Left renal pelvis (tissue), 4 donors: ENCODE measurements at regions not wholly inside any gene's neighbourhood (a gene's known extent, or its start where the extent isn't known, plus 50 kb on each side); places are given as distances from the start of the nearest gene placed in this dataset.
"Not testable (repeated sequence)": the region's sequence is repeated elsewhere in the genome, so short reads cannot be mapped to it uniquely, and the experiment has no call there.

ENCODE experiments used
- DNase-seq, 4 donors: peaks; one replicate each; pipeline ENCODE4 v3.0.0-alpha.2; 2013; ENCODE audit warnings: low read depth in 4 of 4, low spot score in 3 of 4

DNA sequence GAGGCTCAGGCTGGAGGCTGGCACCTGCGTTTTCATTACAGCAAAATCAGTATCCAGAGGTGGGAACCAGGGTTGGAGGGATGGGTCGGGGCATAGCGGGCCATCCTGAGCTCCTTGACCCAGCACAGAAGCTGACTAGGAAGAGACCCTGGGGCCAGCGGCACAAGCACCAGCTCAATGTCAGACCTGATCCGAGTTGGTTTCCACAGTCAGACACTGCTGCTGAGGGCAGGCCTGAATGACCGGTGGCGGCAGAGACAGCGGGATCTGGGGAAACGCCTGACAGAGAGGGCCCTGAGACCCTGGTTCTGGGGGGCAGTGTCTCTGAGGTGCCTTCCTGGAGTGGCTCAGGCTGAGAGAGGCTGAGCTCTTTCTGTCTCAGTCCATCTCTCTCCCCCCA, 162.0 kb upstream of the C1orf174 start:
- DNase-seq, result no peak

DNA sequence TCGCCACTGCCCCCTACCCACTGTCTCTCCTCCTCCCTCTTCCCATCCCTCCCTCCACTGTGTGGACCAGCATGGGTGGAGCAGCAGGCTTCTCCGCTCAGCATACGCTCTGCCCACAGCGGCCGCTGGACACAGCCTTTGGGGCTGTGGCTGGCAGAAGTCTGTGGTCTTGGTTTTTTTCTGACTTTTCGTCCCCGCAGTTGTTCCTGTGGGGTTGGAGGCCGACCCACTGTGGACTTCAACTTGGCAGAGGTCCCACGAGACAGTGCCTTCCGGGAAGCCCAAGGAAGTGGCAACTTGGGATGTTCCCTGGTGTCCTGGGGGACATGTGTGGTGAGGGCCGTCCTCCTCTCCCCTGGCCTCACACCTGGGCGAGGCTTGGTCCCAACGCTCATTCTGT, 162.5 kb upstream of the C1orf174 start:
- no peak for DNase-seq

DNA sequence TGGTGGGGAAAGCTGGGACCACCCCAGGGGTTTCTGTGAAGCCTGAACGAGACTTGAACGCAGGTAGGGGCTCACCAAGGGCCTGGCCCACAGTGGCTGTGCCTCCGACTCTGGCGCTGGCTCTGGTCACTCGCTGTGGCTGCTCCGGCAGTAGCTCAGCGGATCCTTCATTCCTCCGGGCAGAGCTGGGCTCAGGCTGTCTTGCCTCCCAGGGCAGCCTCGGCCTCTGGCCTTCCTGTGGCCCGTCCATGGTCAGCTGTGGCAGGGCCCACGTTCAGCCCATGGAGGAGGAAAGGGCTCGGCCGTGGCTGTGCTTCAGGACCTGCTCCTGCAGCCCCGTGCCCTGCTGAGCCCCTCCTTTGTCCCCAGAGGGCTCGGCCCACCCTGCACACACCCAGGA, 162.9 kb upstream of the C1orf174 start:
- DNase-seq, result no peak

DNA sequence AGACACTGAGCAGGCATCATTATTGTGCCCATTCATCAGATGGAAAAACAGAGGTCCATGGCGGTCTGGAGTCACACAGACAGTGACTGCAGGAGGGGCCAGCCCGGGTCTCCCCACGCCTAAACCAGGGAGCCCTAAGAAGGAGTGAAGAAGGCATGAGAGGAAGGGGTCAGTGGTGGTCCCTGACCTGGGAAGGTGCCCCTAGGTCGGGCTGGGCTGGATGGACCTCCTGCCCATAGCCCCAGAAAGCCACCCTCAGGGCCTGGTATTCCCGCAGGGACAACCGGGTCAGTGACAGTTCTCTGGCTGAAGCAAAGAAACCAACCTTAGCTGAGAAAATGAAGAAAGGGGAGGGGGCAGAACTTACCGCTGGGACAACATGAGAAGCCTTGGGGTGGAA, 163.4 kb upstream of the C1orf174 start:
- no peak for DNase-seq

DNA sequence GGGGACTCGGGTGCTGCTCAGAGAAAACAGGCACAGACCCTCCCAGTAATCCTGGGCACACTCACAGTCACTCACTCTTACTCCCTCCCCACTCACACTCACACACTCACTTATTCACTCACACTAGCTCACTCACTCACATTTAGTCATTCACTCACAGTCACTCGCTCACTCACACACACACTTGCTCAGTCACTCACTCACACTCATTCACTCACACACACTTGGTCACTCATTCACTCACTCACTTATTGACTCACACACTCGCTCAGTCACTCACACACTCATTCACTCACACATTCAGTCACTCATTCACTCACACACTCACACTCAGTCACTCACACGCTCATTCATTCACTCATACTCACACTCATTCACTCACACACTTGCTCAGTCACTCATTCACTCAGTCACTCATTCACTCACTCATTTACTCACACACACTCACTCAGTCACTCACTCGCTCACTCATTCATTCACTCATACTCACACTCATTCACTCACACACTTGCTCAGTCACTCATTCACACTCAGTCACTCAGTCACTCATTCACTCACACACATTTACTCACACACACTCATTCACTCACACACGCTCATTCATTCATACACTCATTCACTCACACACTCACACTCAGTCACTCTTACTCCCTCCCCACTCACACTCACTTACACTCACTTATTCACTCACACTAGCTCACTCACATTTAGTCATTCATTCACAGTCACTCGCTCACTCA, 164.2 kb upstream of the C1orf174 start:
- no peak for DNase-seq

DNA sequence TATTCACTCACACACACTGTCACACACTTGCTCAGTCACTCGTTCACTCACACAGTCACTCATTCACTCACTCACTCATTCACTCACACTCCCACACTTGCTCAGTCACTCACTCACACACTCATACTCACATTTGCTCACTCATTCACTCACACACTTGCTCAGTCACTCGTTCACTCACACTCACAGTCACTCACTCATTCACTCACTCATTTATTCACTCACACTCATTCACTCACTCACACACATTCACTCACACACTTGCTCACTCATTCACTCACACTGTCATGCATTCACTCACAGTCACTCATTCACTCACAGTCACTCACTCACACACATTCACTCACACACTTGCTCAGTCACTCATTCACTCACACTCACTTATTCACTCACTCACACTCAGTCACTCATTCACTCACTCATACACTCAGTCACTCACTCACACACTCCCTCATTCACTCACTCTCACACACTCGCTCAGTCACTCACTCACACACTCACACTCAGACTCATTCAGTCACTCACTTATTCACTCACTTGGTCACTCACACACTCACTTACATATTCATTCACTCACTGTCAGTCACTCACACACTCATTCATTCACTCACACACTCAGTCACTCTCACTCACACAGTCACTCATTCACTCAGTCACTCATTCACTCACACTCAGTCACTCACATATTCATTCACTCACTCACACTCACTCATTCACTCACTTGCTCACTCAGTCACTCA, 167.0 kb upstream of the C1orf174 start:
- DNase-seq, result no peak

DNA sequence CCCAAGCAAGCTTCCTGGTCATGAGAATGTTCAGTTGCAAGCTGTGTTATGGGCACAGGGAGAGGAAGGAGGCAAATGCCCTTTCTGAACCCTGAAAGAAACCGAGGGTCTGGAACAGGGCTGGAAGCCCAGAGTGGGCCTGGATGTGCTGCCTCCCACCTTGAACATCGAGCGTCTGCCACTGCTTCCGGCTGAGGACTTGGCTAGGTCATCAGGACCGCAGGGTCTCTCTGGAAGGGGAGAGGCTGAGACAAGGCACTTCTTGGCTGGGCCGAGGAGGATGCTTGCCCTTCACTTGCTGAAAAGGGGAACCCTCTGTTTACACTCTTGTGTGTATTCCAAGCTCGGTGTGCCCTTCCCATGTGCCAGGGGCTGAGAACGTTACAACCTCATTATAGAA, 168.0 kb upstream of the C1orf174 start:
- DNase-seq, result no peak

DNA sequence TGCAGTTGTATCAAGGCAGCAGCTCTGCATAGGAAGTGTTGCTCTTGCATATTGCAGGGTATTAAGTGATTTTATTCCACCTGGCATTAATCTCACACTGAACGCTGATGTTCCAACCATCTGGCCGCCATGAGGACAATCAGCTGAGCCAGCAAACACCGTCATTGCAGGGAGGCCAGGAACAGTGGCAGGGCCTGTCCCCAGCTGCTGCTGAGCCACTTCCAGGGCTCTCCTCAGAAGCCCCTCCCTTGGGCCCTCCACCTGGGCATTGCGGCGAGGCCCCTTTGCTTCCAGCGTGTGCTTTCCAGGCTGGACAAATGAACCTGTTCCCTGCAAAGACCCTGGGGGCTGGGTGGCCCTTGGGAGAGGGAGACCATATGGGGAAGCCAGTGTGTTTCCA, 171.6 kb upstream of the C1orf174 start:
- no peak for DNase-seq

DNA sequence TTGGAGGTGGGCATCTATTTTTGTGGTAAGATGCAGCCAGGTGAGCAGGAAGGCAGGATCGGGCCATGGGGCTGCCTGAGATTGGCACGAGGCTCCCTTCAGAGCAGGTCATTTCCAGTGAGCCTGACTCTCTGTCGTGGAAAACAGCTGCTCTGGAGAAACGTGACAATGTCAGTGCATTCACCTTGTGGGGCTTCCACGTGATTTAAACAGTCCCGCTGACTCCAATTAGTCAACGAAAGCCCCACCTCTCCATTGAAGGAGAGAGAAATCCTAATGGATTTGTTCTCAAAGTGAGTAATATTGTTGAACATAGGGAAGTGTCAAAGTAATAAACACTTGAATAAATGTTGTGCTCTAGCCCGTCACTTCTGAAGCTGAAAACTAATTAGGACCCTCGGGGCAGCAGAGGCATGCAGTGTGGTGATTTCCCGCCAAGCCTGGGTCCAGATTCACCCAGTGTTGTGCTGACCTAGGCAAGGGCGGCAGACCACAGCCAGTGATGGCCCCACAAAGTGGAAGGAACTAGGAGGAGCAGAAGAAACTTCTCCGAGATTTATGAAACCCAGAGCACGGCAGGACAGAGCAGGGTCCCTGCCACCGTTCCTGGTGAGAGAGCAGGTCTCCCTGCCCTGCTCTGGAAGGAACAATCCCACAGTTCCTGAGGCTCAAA, 172.5 kb upstream of the C1orf174 start:
- no peak for DNase-seq

DNA sequence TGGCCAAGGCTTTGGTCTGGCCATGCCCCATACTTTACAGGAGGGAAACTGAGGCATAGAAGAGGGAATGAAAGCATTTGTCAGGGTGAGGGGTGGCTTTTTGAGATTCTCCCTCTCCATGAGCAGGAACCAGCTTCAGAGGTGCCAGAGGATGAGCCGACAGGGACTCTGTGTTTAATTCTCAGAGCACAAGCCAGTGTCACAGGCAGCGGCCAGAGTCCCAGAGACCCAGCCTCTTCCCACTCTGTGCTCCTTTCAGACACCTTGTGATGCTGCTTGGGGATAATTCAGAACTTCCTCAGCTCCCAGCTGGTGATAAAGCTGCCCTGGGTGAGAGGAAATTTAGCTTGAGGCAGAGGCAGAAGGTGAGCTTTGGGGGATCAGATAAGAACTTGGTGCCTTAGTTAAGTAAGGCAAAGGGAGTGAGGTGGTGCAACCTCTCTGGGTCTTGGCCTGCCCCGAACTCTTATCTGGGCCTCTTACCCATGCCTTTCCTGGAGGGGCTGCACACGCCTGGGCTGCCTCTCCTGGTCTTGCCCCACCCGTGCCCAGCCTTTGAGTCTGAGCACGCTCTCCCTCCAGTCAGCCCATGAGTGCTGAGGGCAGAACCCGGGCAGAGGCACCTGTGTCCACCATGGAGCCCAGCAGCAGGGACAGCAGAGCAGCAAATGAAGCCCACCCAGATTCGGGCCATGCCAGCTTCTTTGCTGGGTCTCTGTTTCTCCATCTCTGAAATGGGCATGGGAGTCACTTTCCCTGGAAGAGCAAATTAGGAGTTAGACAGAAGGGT, 175.6 kb upstream of the C1orf174 start:
- no peak for DNase-seq

DNA sequence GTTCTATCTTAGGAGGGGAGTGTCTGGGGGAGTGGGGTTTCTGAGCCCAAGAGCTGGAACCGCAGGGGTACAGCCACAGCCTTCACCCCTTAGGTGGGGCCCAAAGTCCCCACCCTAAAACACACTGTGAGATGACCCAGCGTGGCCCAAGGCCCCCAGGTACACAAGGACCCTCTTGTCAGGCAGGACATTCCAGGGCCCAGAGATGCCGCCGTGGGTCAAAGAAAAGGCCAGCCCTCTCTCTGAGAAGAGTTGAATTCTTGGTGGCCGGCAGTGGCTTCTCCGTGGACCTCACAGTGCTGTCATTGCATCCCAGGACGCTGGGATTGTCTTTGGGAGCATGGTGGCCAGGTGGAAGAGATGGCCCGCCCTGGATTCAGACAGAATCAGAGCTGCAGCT, 176.3 kb upstream of the C1orf174 start:
- no peak for DNase-seq

DNA sequence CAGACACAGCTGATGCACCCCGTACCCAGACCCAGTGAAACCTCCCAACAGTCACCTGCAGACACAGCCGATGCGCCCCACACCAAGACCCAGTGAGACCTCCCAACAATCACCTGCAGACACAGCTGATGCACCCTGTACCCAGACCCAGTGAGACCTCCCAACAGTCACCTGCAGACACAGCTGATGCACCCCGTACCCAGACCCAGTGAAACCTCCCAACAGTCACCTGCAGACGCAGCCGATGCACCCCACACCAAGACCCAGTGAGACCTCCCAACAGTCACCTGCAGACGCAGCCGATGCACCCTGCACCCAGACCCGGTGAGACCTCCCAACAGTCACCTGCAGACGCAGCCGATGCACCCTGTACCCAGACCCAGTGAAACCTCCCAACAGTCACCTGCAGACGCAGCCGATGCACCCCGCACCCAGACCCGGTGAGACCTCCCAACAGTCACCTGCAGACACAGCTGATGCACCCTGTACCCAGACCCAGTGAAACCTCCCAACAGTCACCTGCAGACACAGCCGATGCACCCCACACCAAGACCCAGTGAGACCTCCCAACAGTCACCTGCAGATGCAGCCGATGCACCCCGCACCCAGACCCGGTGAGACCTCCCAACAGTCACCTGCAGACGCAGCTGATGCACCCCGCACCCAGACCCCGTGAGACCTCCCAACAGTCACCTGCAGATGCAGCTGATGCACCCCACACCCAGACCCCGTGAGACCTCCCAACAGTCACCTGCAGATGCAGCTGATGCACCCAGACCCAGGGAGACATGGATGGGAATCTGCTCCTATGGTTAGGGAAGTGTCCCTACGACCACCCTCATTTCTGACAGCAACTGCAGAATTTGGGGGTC, 178.3 kb upstream of the C1orf174 start:
- DNase-seq, result not testable (repeated sequence)

DNA sequence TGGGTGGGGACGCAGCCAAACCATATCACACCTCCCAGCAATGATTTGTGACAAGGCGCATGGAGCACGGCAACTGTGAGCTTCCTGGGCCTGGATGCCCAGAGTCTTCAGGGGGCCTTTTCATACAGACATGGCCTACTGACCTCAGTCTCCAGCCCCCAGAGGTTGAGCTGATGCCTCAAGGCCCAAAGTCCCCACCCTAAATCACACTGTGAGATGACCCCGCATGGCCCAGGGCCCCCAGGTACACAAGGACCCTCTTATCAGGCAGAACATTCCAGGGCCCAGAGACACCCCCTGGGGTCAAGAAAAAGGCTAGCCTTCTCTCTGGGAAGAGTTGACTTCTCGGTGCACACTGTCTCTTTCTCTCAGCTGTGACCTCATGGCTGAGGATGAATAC, 179.7 kb upstream of the C1orf174 start:
- DNase-seq, result no peak

DNA sequence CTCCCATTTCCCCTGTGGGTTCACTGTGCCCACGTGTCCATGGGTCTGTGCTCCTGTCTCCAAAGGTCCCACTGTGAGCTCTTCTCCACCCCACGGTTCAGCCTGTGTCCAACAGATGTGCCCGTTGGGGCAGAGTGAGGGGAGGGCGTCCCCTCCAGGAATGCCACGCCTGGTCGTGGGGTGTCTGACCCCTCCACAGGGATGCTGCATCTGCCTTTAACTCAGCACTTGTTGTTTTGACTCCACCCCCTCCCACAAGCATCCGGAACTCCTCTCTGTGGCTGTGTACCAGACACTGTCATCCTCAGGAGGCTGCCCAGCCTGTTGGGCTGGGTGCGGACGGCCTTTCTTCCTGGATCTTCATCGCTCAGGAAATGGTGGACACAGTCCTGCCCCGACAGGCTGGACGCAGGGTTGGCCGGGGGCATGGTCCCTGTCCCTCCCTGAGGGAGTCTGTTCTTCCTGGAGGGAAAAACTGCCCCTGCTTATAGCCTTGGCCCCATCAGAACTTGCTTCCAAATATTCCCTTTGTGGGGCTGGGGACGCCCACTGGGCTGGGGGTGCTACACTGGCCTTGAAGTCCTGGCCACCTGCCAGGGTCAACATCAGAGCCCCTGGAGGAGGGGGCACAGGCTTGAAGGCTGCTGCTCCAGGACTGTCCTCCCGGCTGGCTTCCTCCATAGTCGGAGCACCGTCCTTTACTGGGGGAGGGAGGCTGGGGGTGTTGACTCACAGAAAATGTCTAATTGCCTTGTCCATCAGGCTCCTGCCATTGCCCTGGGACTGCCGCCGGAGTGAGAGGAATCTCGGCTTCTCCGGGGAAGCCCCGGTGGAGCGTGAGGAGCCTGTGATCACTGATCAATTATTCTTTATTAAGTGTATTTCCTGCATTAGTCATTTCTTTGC, 182.0 kb upstream of the C1orf174 start:
- no peak for DNase-seq

DNA sequence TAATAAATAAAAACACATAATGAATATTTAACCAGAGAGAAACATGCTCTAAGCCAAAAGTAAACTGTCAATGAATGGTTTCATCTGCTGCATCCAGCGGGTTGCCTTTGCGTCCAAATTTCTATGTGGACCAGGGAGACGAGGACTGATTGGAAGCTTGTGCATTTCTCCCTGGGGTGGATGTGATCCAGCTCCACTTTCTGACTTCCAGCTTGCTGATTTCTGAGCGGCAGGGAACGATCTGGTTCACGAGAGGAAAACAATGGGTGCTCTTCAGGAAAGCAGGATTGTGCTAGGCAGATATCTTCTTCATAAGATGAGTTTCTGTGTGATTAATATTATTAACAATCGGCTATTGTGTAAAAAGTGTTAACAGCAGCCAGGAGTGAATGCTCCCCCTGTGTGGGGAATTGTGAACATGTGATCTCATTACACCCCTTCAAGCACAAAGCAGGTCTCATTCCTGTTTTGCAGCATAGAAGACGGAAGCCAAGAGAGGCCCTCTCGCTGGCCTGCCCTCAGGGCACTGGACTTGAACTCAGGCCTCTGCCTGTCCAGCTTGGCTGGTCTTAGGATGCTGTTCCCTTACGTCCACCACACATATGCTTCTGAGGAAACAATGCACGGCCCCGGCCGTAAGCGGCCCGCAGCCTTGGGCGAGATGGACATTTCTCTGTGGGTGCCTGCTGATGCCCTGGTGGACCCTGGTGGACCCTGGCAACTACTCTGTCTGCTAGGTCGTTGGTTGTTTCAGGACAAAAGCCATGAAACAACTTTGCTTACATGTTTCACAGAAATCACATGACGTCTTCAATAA, 183.4 kb upstream of the C1orf174 start:
- DNase-seq, result no peak

DNA sequence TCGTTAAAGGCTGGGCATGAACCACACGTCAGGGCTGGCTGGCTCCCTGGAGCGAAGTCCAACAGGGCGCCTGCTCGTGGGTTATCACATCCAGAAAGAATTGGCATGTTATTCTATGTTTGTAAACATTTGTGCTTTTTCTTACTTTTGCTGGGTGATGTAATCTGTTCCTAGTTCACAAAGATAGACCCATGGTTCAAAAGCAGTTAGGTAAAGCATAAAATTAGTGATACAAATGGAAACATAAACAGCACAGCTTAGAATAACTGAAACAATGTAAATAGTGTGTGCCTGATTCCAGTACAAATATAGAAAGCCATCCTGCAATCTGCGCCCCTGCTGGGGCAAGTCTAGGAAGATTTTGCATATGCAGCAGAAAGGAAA, 184.0 kb upstream of the C1orf174 start:
- DNase-seq, result no peak

DNA sequence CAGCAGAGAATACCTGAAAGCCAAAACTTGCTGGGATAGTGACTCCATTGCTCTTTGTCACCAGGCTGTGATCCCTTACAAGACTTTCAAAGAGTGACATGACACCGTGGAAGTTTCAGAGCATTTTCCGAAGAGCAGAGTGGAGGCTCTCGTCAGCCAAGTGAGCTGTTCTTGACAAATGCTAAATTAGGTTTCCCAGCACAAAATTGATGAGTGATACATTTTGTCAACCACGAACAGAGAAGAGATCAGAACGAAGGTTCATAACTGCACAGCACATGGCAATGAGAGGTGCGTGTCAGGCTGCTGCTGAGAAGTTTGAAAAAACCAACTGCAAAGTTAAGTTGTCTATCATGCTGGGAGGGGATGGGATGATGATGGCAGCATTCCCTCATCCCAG, 184.4 kb upstream of the C1orf174 start:
- DNase-seq, result no peak

DNA sequence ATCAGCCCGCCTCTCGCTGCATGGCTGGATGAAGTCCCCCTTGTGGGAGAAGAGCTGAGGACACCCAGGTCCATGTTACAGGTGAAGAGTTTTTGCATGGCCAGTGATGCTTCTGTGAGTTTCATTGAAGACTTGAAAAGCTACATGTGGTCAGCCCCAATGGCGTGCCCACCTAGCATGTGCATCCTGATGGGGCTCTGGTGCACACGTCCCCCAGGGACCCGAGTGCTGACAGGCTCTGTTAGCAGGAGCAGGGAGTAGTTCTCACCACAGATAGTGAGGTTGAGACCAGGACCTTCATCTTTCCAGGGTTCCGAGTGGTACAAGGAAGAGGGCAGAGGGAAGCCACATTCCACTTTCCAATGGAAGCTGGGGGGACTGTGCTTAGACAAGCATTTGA, 184.8 kb upstream of the C1orf174 start:
- no peak for DNase-seq
